Activated T-helper 9 cell treated with anti-CD3 and anti-CD28 coated beads, Interleukin-2, amount 50 U/mL, for 16 hours (primary cell): ENCODE measurements at regions not wholly inside any gene's neighbourhood (a gene's known extent, or its start where the extent isn't known, plus 50 kb on each side); places are given as distances from the start of the nearest gene placed in this dataset.

ENCODE experiments used
- DNase-seq: peaks from one replicate; pipeline ENCODE4 v3.0.0-alpha.2; 2020; ENCODE audit warnings: low read depth

DNA sequence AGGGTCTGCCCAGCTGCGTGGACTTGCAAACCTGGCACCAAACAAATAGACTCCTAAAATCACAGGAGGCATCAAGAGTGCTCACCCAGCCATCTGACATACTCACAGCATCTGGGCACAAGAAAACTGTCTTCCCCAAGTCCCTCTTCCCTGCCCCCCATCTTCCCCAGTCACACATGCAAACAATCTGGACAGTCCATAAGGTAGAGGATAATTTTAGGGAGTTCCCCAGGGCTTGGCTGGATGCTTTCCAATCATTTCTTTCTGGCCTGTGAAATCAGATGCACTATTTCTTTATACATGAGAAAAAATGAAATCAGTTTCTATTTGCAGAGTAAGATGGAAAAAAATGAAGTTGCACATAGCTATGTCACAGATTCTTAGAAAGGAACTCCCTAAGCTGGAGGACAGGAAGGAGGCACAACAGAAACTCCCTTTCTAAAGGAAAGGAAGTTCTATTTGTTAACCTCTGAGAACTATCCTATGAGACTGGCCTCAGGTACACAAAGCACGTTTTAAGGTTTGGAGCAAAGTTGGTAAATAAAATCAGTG, 342.3 kb downstream of the HNRNPD start:
- DNase-seq = no peak

DNA sequence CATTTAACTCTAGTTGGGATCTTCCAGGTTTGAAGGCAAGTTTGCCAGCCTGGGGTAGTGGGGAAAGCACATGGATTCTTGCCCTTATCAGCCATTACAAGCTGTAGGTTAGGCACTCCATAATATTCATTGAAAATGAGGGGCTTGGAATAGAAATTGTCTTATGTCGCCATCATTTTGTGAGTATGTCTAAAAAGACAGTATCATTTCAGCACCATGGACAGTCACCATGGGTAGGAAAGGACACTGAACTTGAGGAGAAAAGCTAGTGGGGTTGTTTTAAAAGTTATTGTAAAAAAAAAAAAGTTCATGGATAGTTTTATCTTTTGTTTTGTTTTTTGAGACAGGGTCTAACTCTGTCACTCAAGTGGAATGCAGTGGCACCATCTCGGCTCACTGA, 356.1 kb downstream of the HNRNPD start:
- no peak for DNase-seq

DNA sequence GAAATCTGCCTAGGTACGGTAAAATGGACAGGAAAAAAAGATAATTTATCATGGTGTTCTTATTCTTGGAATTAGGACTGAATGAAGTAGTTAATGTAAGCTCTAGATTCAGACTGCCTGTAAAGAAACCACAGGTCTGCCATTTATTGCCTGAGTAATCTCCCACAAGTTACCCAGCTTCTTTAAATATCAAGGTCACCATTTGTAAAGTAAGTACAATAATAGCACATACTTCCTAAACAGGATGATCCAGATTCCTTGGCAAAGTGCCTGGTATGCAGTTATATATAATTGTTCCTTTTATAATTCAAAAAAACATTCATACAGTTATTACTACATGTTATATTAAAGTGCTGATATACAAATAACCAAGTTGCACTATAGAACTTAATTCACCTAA, 368.6 kb downstream of the HNRNPD start:
- DNase-seq = no peak

DNA sequence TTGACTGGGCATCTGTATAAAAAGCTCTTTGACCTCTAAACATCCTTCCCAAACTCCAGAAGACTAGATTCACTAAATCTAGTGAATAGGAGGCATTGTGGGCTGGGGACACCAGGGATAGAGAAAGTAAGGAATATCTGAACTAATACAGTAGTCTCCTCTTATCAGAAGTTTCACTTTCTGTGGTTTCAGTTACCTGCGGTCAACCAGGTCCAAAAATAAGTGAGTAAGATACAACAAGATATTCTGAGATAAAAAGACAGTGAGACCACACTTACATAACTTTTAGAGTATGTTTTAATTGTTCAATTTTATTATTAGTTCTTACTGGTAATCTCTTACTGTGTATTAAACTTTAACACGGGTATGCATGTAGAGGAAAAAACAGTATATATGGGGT, 376.5 kb downstream of the HNRNPD start:
- no peak for DNase-seq

DNA sequence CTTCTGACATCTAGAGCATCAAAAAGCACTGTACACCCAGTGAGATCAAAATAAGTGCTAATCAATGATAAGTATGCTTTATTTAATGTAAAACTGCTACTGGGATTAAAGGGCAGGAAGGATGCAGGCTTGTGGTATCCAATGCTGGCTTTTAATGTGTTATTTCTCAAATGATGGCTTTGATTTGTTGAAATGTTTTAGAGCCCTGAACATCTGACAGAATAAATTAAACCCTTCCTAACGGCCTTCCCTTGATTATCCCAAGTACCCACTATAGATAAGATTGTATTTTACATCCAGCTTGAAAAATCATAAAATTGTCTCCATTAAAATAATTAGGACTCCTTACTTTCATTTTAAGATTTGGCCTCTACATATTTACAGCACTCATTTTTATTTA, 382.9 kb downstream of the HNRNPD start:
- DNase-seq = no peak

DNA sequence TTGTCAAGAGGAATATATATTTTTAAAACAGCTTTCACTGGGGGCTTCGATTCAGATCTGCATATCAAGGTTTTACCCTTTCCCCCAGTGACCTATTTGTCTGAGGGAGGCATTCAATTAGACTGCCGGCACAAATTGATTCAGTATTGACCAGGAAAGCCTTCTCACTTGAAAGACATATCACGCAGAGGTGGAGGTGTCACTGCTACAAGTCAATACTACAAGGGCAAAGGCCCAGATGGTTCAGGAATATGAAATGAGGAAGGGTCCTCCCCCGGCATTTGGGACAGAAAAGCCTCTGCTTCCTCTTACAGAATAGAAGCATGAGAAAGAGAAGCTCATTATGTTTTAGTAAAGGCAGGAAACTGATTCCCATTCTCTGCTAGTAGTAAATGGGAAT, 383.6 kb downstream of the HNRNPD start:
- no peak for DNase-seq

DNA sequence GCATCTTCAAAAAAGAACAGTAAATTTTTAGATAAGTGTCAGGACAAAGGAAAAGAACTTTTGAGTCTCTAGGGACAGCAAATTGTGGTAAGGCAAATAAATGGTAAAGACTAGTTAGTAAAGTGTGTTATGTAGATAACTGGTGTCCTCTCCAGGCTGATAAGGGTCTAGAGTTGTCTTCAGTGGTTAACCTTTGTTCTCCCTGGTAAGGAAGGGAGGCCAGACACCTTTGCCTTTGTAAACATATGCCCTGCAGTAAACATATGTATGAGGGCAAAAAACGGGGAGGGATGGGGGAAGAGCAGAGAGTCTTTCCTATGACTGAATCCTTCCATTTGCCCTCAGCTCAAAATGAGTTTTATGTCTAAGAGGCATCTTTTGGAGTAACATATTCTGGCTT, 384.6 kb downstream of the HNRNPD start:
- no peak for DNase-seq

DNA sequence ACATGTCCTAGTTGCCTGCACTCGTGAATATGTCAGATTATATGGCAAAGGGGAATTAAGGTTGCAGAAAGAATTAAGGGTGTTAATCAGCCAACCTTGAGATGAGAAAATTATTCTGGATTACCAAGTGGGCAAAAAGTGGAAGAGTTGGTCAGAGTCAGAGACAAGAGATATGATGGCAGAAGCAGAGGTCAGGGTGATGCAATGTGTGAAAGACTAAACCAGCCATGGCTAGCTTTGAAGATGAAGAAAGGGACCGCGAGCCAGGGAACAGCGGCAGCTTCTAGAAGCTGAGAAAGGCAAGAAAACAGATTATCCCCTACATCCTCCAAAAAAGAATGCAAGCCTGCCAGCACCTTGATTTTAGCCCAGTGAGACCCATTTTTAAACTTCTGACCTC, 385.6 kb downstream of the HNRNPD start:
- DNase-seq = no peak

DNA sequence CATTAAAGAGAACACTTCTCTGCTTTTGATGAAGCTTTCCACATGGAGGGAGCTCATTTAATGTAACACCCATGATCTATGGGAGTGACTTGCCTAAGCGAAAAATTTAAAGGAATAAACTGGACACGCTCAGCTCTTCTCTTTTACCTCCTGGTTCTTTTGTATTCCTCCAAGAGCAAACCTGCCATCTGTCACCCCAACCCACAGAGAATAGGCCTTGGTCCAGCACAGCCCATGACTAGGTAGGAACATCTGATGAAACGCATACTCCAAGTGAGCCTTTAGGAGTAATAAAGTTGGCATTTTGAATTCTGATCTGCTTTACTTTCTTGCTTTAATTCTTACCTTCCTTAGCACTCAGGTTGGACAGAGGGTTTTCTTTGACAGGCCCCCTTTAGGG, 389.0 kb downstream of the HNRNPD start:
- DNase-seq = no peak

DNA sequence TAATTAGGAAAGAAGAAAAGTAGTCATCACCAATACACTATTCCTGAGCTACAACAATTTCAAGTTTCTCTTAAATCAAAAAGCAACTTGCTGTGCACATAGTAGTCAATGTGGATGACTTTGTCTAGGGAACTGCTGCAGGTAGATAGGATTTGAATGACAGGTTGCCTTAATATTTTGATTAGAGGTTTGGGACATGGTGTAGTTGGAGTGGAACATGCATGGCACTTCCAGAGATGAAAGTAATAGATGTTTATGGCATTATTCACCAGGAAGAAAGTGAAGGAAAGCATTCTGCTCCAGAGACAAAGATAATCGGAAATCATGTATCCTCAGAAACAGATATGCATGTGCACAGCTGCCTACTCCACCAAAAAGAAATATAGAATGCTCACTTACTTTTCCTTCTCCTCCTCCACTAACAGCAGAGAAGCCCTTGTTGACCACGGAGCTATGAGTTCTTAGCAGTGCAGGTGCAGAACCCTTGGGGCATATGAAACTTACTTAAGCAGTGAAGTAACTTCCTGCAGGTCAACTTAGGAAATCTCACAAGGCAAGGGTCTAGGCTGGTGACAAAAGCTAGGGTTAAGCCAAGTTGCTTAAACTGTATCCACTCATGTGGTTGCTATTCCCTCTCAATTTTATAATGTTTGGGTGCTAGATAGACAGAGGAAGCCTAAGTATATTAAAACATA, 390.8 kb downstream of the HNRNPD start:
- no peak for DNase-seq

DNA sequence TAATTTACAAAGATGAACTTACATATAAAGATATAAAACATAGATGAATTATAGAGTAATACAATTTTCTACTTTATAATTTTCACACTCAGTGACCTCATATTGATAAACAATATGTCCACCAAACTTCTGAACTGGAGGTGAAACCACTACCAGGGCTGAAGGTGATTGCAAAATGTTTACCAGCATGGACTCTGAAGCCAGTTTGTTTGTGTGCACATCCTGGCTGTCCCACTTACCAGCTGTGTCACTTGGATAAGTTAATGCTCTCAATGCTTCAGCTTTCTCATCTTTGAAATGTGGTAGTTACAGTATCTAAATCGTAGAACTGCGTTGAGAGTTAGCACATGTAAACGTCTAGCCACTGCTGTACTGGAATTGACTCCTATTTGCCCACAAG, 392.6 kb downstream of the HNRNPD start:
- DNase-seq = no peak

DNA sequence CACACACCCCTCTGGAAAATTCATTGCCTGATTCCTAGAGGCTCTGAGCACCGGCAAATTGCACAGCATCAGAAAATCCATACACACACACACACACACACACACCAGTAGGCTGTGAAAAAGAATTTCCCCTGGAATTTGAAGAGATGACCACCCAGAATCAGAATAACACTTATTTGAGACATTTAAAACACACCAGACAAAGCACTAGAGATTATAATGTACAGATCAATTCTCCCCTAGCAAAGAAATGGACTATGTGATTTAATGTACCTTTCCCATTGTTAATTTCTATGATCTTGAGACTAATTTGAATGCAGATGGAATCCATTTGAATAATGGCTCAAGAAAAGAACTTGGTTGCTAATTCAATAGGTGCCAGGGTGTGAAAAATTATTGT, 399.3 kb downstream of the HNRNPD start:
- no peak for DNase-seq

DNA sequence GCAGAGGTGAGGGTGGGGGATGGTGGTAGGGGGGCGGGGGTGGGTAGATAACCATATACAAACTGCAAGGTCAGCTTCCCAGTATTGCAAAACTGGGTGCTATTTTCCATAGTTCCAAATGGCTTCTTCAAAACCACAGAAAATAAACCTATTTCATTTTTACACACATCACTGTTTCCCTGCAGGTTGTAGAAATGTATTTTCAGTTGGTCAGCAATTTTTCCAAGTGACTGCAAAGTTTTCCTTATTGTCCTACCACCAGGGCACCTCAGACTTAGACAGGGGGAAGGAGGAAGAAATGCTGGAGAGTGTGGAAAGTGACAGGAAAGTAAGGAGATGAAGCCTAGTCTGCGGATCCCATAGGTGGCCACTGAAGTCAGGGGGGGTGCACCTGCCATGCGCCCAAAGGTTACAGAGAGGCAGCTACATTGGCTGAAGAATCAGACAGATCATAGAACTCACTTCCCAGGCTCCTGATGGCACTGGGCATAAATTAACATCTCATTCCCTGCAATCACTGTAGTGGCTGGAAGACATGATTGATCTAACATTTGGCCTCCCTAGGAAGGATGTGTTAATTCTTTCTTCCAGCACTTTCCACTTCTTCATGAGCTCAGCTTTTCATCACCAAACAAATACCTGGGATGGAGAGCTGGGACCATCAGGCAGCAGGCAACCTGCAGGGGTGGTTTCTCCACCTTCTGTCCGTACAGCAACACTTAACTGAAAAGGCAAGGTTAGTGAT, 402.0 kb downstream of the HNRNPD start:
- no peak for DNase-seq

DNA sequence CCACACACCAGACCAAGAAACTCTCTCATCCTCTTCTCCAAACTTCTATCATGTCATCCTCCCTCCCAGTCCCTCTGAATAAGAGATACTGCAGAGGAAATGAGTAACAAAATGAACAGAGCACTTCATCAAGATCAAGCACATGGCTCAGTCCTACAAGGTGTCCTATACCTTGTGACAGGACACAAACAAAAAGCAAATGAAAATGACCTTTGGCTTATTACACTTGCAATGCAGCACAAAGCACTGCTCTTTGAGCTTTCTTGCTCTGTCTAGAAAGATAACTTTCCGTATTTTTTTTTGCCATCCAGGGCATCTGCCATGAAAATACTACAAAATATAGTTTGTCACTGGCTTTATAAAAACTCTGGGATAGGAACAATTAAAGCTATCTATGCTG, 402.7 kb downstream of the HNRNPD start:
- DNase-seq = no peak

DNA sequence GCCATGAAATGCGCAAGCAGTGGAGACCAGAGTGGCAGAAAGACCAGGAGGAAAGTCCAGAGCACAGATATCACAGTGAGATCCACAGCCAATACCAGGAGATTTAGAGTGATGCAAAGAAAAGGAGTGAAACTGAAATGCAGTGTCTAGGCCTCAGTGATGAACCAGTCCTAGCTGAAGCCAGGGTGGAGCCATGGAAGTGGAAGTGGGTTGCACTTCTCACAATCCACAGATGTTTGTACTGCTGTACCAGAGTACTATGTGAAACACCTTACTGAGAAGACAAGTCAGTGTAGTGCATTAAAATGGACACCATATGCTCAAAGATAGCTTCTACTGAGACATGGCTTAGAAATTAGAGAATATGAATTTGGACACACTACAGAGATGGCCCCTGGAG, 403.3 kb downstream of the HNRNPD start:
- DNase-seq = no peak

DNA sequence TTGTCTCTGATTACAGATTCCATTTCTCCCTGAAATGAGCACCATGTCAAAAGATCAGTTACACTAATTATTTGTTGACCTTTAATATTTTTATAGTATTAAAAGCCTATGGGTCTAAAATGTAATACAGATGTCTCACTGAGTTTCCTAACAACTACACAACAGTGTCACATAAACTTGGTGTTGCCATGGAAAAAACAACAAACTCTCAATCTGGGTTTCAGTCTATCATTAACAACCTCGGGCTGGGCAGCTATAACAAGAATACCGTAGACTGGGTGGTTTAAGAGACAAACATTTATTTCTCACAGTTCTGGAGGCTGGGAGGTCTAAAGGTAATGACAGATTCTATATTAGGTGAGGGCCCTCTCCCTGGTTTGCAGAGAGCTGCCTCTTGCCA, 407.1 kb downstream of the HNRNPD start:
- DNase-seq = no peak

DNA sequence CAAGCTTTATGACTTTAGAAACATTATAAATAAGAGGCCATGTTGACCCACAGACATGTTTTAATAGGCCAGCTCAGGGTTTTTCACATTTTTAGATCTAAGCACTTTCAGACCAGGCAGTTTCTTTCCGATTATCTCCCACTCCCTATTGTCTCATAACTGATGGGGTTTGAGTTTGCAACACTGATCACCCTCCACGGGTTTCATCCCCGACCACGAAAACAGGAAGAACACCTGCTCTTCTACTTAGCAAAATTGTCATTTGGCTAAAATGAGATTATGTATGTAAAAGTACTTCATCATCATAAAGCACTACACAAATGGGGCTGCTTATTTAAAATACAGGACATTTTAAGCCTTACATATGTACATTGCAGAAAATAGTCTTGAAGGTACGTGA, 407.9 kb downstream of the HNRNPD start:
- DNase-seq = no peak

DNA sequence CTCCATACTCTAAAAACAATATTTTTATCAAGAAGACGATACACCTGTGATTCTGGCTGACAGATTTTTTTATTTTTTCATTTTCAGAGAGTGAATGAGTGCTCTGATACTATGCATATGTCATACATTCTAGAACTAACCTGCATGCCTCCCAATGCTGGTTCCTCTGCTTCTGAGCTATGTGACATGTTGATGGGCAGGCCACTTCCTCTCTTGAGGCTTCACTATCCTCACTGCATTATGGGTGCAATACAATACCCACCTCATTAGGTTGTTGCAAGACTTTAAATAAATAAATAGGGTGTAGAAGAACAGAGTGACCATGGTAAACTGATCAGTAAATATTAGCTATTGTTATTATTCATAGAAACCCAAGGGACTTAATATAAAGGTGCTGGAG, 408.3 kb downstream of the HNRNPD start:
- DNase-seq = no peak

DNA sequence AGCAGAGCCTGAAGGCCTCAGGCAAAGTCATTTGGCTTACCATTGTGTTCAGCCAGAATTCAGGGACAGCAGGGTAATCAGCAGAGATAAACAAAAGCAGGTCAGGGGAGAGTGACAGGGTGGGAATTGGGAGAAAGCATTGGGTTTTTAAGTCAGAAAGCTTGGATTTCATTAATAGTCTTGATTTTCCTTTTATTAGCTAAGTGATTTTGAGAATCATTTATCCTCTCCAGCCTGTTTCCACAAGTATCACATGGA, 410.1 kb downstream of the HNRNPD start:
- no peak for DNase-seq

DNA sequence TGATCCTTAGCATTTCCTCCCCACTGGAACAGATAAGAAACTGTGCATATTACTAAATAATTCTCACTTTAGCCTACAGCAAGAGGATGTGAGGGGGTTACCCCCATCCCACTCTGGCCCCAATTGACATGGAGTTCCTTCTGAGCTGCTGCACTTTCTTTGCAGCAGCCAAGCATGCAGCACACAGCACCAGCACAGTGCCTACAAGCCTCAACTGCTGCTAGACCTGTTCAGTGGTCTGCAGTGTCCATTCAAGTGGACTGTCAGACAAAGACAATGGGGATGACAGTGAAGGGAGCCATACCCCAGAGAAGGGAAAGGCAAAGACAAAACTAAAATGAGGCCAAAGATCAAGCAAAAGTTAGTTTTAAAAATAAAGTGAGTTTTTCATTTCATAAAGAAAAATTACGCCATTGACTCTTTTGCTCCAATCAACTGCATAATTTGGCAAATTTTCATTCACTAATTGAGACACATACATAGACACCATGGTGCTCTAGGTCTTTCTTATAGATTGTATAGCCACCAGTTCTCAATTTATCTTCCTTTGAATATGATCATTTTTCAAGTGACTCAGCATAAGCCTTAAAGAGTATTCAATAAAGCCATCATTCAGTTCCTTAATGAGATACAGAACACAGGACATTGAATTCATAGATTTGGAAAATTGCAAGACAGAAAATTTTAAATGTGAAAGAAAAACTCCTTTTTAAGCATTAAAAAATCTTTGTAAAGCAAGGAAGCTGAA, 410.6 kb downstream of the HNRNPD start:
- no peak for DNase-seq

DNA sequence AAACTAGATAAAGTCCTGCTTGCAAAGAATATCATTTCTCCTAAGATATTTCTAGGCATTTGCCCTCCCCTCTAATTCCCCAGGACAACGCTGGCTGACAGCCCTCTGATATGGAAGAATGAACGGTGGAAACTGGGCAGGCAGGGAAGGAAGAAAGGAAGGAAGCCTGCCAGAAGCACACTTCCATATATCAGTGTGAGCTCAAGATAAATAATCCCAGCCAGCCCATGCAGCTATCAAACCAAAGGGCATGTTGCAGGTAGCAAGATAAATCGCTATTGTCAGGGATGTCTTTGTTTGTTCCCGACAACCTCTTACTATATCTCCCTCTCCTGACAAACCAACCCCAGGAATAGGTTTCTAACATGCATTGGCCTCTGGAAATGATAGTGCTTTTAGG, 412.8 kb downstream of the HNRNPD start:
- DNase-seq = no peak

DNA sequence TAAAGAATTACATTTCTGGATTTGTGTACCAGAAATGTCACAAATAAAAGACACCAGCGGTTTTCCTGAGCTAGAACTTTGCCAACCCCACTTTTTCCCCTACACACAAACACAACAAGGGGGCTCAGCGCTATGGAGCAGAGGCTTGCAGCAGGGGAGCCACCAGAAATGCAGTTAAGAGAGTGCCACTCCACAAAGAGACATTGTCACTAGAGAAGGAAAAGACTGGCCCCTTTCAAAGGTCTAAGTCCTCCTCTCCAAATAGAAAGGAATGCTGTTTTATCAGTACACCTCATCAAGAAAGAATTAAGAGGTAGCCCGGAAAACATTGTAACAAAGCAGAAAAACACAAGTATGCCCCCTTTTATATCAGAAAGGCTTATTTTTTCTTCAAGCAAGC, 419.5 kb downstream of the HNRNPD start:
- DNase-seq = no peak

DNA sequence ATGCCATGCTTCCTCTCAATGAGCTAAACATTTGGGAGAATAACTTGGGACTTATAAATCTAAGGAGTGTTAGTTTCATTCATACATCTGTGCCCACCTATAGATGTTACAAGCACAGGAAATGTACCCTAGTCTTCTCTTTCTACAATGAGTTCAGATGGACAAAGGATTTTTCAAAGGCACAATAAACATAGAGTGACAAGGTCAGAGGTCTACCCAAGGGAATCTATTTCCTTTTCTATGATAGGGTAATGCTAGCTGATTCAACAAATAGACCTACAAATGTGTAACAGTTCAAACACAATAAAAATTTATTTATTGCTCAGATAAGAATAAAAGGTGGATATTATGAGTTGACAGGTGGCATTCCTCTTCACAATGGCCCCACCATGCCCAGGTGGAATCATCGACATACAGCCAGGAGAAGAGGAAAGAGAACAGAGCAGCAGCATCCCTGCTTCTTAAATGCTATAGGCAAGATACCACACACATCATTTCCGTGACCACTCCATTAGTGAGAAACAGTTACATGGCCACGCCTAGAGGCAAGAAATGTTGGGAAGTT, 421.8 kb downstream of the HNRNPD start:
- DNase-seq = no peak
